GM19240 (cell line): ENCODE measurements at regions not wholly inside any gene's neighbourhood (a gene's known extent, or its start where the extent isn't known, plus 50 kb on each side); places are given as distances from the start of the nearest gene placed in this dataset.

Experiments
- DNase-seq: peaks from one replicate; pipeline ENCODE4 v3.0.0; 2011; ENCODE audit warnings: low spot score; ENCODE audit not compliant: insufficient read length

GRCh38 chrX:39327255-39327654, 526.0 kb downstream of the MID1IP1 start:
- DNase-seq, result no peak

DNA sequence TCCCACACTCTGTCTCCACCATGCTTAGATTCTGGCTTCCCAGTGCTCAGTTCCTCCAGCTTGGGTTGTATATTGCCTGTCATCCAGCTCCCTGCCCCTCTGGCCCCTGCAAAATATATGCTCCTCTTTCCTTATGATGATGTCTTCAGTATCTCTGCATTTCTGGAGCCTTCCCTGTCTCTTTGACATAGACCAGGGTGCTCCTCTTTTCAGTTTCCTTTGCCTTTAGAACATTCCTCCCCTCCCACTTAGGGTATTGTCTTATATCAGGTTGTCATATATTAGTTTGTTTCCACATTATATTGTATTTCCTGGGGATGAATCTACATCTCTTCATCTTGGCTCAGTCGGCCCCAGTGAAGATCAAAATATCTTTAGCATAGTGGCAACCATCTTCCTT, 526.4 kb downstream of the MID1IP1 start:
- no peak for DNase-seq

- no peak for DNase-seq
Observed at GRCh38 chrX:39328661-39329060, 527.4 kb downstream of the MID1IP1 start.

GRCh38 chrX:39331082-39331704, 529.9 kb downstream of the MID1IP1 start:
- no peak for DNase-seq

DNA sequence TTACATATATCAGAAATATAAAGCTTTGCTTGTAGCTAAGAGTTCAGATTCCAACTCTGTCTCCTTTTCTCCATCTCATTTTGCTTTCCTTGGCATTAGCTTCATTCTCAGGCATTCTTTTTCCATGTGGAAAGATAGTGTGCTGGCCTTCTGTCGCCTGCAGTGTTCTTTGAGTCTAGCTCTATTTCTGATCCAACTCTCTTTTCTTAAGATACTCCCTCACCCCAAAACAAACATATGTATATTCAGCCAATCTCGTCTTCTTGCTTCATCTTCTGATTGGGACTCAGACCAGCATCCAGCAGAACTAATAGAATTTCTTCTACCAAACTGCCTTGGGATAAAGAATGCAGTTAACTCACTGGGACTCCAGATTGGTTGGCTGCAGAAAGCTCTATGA, 532.2 kb downstream of the MID1IP1 start:
- DNase-seq, result no peak

GRCh38 chrX:39335513-39336235, 534.4 kb downstream of the MID1IP1 start:
- no peak for DNase-seq

GRCh38 chrX:39336671-39337311, 535.5 kb downstream of the MID1IP1 start:
- DNase-seq, result peak; percentile 3

DNA sequence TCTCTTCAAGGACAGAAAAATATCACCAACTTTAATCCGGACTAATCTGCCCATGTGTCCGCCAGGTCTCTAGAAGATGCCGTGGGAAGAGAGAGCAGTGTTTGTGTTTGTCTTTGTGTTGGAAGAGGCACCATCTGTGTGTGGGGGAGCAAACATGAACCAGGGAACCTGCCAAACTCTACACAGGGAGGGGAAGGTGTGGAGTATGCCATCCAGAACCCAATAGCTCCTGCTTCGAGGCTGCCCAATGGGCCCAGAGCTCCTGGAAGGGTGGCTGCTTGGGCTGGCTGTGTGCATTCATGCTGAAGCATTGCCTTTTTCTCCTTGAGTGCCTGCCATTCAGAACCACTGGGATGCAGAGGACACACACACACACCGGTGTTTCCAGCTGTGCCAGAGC, 536.2 kb downstream of the MID1IP1 start:
- DNase-seq, result no peak

GRCh38 chrX:39338583-39338982, 537.3 kb downstream of the MID1IP1 start:
- no peak for DNase-seq

GRCh38 chrX:39356119-39356807, 555.0 kb downstream of the MID1IP1 start:
- DNase-seq, result no peak

DNA sequence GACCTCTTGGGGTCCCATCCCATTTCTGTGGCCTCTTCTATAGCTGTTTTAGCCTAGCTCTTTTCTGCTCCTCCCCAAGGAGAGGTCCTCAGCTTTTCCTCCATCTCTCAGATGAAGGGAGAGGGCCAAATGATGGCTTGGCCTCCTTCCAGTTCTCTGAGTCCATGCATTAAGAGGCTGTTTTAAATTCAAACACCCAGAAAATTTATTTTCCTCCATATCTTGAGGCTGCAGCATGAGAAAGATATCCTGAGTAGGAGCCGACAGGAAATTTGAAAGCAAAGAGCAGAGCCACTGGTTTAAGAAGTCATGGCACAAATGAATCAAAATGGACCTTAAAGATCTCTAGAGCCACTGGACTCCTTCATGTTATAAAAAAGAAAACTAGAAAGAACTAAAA, 558.8 kb downstream of the MID1IP1 start:
- no peak for DNase-seq

DNA sequence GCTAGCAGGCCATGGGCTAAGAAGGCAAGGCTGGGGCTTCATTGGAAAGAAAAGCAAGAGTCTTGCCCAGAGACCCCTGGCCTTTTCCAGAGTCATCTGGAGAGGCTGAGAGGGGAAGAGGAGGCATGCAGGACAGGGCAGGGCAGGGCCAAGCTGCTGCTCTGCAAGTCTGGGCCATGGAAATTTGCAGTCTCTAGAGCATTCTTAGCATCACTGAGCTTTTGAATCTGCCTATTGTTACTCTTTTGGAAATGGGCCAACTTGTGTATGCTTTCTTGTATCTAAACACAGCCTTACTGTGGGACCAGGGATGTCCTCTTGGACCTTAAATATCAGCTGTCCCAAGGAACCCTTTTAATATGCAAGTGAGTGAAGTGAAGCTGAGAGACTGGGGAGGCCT, 560.5 kb downstream of the MID1IP1 start:
- DNase-seq, result no peak

GRCh38 chrX:39367416-39367815, 566.2 kb downstream of the MID1IP1 start:
- no peak for DNase-seq

DNA sequence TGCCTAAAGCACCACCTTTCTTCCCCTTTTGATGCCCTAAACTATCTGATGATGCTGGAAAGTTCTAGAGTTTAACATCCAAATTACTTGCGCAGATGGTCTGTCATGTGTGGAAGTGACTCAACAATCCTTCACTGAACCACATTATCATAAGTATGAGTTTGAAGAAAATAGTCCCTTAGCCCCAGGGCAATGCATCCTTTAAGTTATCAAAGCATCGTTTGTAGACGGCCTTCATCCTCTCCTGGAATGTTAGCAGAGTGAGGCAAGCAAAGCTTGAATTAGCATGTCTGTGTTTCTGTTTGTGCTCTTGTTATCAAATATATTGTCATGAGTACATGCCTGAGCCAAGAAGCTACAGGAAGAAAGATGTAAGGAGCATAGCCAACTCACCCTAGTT, 570.9 kb downstream of the MID1IP1 start:
- no peak for DNase-seq

GRCh38 chrX:39377157-39377556, 575.9 kb downstream of the MID1IP1 start:
- no peak for DNase-seq

DNA sequence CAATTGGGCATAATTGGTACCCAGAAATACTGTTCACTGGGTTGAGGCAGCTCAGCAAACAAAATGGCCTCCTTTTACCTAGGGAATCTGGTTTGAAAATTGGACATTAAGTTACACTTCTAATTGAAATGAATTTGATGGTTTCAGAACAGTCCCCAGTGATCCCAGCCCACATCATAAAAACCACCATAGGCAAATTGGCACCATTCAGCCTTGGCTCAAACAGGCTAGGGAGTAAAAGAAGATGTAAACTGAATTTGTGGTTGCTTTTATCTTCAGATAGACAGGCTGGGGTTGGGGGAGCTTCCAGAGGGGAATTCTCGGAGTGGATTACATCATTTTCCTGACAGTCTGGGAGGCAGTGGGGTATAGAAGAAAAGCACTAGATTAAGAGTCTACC, 576.5 kb downstream of the MID1IP1 start:
- no peak for DNase-seq

- DNase-seq, result no peak
Observed at GRCh38 chrX:39381422-39381821, 580.2 kb downstream of the MID1IP1 start.

GRCh38 chrX:39384996-39385395, 583.7 kb downstream of the MID1IP1 start:
- no peak for DNase-seq

GRCh38 chrX:39388730-39389129, 587.5 kb downstream of the MID1IP1 start:
- DNase-seq, result no peak

- DNase-seq, result no peak
Observed at GRCh38 chrX:39396358-39396995, 595.2 kb downstream of the MID1IP1 start.

DNA sequence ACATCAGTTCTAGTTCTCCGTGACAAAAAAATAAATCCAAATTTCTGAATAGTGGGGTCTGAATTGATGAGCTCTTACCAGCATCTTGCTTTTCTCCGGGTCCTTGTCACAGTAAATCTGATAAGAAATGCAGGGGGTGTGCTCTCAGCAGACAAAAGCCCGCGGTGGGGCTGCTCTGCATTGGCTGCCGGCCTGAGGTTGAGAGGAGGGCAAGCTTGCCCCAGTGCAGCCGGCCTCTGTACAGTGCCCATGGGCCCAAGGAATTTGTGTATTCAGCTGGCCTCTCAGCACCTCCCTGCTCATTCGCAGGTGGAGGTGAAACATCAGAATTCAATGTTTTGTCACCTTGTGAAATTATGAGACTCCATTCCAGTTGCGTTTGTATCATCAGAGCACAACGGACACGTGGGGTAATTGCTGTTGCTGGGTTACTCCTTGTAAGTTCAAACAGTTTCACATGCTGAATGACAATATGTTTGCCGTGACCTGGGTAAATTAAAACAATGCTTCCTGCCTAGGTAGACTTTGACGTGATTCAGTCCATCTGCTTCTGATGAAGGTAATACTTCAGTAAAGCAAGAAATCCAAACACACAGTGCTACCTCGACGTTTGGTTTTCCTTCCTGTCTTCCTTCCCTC, 596.4 kb downstream of the MID1IP1 start:
- DNase-seq, result no peak
